Adrenal gland (tissue), 5 donors: ENCODE measurements at regions not wholly inside any gene's neighbourhood (a gene's known extent, or its start where the extent isn't known, plus 50 kb on each side); places are given as distances from the start of the nearest gene placed in this dataset.

Source experiments
- POLR2A ChIP-seq, 2 donors: fragments of 450-650 bp; IDR thresholded peaks; one replicate each; pipeline ENCODE4 v1.6.1; 2017; ENCODE audit warnings: antibody characterized with exemption in 2 of 2, mild to moderate bottlenecking in 2 of 2, moderate library complexity in 1 of 2
- TF ChIP-seq, protein P1 (sequence below), 6 experiments: fragments of 450-650 bp in 4 of 6; fragments of 200-600 bp in 2 of 6; sonication (generic) in 1 of 6; IDR thresholded peaks; 1 replicate in 5 of 6; 2 replicates in 1 of 6; pipeline versions ENCODE4 v1.5.1 to v1.8.0; 2016 to 2021; ENCODE audit warnings: antibody characterized with exemption in 6 of 6, mild to moderate bottlenecking in 2 of 6, moderate library complexity in 1 of 6
- donor health status: DM: no; HTN: no; CAD: no.

DNA sequence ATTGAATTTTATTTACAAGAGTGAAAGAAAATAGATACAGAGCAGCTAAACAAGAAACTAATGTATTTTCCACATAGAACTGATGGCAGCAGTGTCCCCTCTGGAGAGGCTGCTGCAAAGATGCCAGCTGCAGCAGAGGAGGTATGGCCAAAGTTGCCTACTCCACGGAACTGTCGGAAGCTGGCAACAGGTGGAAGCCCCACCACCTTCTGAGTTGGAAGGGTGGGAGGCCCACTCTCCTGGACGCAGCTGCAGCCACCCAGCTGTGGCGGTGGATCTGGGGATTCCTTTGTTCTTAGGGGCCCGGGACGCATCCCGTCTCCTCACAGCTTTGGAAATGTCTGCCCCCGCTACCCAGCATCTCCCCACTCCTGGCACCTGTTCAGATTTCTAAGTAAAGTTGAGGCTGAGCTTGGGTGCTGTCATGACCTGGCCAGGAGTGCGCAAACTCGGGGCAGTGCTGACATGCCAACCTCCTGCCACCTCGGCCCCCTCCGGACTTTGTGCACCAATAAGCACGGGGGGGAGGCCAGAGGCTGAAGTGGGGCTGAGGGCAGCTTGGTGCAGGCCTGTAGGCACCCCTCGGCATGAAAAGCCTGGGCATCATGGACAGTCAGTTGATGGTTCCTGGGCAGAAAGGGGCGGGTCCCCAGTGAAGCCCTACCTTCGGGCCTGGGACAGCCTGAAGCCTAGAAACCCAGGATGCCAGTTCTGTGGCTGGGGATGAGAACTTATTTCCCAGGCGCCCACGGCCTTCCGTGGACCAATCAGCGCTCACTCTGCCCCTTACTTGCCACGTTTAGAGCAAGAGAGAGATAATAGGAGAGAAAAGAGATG lies 1071.4 kb downstream of the JRKL start:
- TF ChIP-seq, protein P1, sequence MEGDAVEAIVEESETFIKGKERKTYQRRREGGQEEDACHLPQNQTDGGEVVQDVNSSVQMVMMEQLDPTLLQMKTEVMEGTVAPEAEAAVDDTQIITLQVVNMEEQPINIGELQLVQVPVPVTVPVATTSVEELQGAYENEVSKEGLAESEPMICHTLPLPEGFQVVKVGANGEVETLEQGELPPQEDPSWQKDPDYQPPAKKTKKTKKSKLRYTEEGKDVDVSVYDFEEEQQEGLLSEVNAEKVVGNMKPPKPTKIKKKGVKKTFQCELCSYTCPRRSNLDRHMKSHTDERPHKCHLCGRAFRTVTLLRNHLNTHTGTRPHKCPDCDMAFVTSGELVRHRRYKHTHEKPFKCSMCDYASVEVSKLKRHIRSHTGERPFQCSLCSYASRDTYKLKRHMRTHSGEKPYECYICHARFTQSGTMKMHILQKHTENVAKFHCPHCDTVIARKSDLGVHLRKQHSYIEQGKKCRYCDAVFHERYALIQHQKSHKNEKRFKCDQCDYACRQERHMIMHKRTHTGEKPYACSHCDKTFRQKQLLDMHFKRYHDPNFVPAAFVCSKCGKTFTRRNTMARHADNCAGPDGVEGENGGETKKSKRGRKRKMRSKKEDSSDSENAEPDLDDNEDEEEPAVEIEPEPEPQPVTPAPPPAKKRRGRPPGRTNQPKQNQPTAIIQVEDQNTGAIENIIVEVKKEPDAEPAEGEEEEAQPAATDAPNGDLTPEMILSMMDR (IDR thresholded peaks at IDR 0.05): no peak
- no peak for TF ChIP-seq POLR2A (IDR thresholded peaks at IDR 0.05)
